ENCODE measurements at regions not wholly inside any gene's neighbourhood (a gene's known extent, or its start where the extent isn't known, plus 50 kb on each side); places are given as distances from the start of the nearest gene placed in this dataset.

GRCh38 chr2:62410926-62411456 lies 95.0 kb downstream of the TMEM17 start:
- TF ChIP-seq CTCF (IDR thresholded peaks at IDR 0.05) (no peak), EZH2 (IDR thresholded peaks at IDR 0.05) (no peak)
